Sigmoid colon (tissue), 4 donors: ENCODE measurements at regions not wholly inside any gene's neighbourhood (a gene's known extent, or its start where the extent isn't known, plus 50 kb on each side); places are given as distances from the start of the nearest gene placed in this dataset.

Source experiments
- EP300 ChIP-seq, 4 donors: sonication (generic); formaldehyde crosslinking; IDR thresholded peaks; one replicate each; pipeline ENCODE4 v1.6.1; 2017; ENCODE audit warnings: antibody characterized with exemption in 4 of 4
- POLR2A ChIP-seq, 2 donors: fragments of 450-650 bp; IDR thresholded peaks; one replicate each; pipeline ENCODE4 v1.6.1; 2016; ENCODE audit warnings: antibody characterized with exemption in 2 of 2, mild to moderate bottlenecking in 2 of 2, moderate library complexity in 2 of 2
- TF ChIP-seq, protein P1 (sequence below), 4 experiments: fragments of 450-650 bp in 3 of 4; fragments of 200-600 bp in 1 of 4; IDR thresholded peaks; one replicate each; pipeline ENCODE4 v1.5.1; 2016 to 2019; ENCODE audit warnings: antibody characterized with exemption in 4 of 4, mild to moderate bottlenecking in 3 of 4, moderate library complexity in 2 of 4

DNA sequence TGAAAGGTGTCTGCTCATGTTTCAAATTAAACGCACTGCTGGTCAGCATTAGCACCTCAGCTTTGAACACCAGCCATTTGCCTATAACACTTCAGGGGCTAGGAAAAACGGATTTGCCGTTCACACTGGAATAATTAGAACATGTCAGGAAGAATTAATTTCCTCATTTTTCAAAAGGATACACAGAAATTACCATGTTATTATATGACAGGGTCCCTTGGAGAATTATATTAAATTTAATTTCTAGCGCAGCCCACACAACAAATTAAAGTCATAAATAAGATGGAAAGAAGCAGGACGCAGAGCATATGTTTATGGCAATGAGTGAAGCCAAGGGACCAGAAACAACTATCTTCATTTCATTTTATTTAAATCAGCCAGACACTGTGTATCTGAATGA is 83.8 kb upstream of the SOX6 start:
- TF ChIP-seq, protein P1, sequence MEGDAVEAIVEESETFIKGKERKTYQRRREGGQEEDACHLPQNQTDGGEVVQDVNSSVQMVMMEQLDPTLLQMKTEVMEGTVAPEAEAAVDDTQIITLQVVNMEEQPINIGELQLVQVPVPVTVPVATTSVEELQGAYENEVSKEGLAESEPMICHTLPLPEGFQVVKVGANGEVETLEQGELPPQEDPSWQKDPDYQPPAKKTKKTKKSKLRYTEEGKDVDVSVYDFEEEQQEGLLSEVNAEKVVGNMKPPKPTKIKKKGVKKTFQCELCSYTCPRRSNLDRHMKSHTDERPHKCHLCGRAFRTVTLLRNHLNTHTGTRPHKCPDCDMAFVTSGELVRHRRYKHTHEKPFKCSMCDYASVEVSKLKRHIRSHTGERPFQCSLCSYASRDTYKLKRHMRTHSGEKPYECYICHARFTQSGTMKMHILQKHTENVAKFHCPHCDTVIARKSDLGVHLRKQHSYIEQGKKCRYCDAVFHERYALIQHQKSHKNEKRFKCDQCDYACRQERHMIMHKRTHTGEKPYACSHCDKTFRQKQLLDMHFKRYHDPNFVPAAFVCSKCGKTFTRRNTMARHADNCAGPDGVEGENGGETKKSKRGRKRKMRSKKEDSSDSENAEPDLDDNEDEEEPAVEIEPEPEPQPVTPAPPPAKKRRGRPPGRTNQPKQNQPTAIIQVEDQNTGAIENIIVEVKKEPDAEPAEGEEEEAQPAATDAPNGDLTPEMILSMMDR (IDR thresholded peaks at IDR 0.05) = no peak
- no peak for TF ChIP-seq EP300 (IDR thresholded peaks at IDR 0.05)
- TF ChIP-seq POLR2A (IDR thresholded peaks at IDR 0.05) = no peak
